Esophagus squamous epithelium (tissue), 4 donors: ENCODE measurements at regions not wholly inside any gene's neighbourhood (a gene's known extent, or its start where the extent isn't known, plus 50 kb on each side); places are given as distances from the start of the nearest gene placed in this dataset.

Experiments
- CTCF ChIP-seq, 6 experiments: fragments of 450-650 bp in 4 of 6; fragments of 200-600 bp in 2 of 6; sonication (generic) in 2 of 6; IDR thresholded peaks; one replicate each; pipeline ENCODE4 v1.5.1; 2016 to 2019; ENCODE audit warnings: antibody characterized with exemption in 6 of 6, mild to moderate bottlenecking in 4 of 6, moderate library complexity in 4 of 6
- POLR2A ChIP-seq, 4 donors: fragments of 450-650 bp; IDR thresholded peaks; one replicate each; pipeline ENCODE4 v1.6.1; 2017; ENCODE audit warnings: antibody characterized with exemption in 4 of 4, mild to moderate bottlenecking in 4 of 4, moderate library complexity in 3 of 4

- TF ChIP-seq CTCF (IDR thresholded peaks at IDR 0.05) (no peak), POLR2A (IDR thresholded peaks at IDR 0.05) (no peak)
Observed at GRCh38 chr21:19969156-19969555, 1029.1 kb upstream of the NCAM2 start.
